Epithelial cell of esophagus (primary cell): ENCODE measurements at regions not wholly inside any gene's neighbourhood (a gene's known extent, or its start where the extent isn't known, plus 50 kb on each side); places are given as distances from the start of the nearest gene placed in this dataset.
"Not testable (repeated sequence)": the region's sequence is repeated elsewhere in the genome, so short reads cannot be mapped to it uniquely, and the experiment has no call there.

Experiments
- DNase-seq: peaks from one replicate; pipeline ENCODE4 v3.0.0; 2010; ENCODE audit warnings: low read depth
- H3K4me3 ChIP-seq: 2 replicates; pipeline ENCODE4 v1.5.1; 2011; ENCODE audit warnings: mild to moderate bottlenecking, low read length, control low read depth
- TF ChIP-seq, protein P1 (sequence below): IDR thresholded peaks from 2 replicates; pipeline ENCODE4 v1.5.1; 2011; ENCODE audit warnings: low read depth, mild to moderate bottlenecking, low read length, control low read depth, inconsistent platforms; ENCODE audit not compliant: insufficient read depth; ENCODE audit errors: missing control alignments

DNA sequence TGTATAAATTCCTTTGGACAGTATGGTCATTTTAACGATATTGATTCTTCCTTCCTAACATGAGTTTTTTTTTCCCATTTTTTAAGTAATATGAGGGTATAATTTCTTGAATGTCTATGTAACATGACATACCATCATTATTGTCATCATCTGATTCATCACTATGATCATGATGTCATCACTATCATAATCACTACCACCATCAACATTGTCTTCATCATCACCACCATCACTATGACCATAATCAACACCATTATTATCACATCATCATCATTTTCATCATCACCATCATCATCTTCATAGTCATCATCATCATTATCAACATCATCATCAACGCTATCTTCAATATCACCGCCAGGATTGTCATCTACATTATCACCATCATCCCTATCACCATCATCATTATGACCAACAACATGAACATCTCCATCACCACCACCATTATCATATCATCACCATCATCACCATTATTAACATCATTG, 1377.2 kb downstream of the CDY2B start:
- H3K4me3 ChIP-seq = no peak overlapping the region
- TF ChIP-seq, protein P1, sequence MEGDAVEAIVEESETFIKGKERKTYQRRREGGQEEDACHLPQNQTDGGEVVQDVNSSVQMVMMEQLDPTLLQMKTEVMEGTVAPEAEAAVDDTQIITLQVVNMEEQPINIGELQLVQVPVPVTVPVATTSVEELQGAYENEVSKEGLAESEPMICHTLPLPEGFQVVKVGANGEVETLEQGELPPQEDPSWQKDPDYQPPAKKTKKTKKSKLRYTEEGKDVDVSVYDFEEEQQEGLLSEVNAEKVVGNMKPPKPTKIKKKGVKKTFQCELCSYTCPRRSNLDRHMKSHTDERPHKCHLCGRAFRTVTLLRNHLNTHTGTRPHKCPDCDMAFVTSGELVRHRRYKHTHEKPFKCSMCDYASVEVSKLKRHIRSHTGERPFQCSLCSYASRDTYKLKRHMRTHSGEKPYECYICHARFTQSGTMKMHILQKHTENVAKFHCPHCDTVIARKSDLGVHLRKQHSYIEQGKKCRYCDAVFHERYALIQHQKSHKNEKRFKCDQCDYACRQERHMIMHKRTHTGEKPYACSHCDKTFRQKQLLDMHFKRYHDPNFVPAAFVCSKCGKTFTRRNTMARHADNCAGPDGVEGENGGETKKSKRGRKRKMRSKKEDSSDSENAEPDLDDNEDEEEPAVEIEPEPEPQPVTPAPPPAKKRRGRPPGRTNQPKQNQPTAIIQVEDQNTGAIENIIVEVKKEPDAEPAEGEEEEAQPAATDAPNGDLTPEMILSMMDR = no peak
- no peak for DNase-seq

DNA sequence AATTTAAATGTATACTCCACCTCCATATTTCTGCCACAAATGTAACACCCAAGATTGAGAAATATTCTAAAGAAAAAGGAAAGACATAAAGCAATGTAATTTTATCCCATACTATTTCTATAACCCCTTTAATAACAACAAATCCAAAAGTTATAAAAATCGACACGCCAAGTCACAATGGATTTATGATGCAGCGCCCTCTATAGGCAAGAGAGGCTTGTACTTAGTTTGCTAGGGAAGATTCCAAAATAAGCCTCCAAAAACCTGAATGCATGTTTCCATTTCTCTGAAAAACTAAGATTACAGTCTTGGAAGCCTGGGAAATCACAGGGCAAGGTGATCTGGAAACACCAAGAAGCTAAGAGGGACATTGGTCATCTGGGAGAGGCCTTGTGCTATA, 1389.3 kb downstream of the CDY2B start:
- DNase-seq = no peak
- TF ChIP-seq, protein P1 = peak; percentile 11
- no peak overlapping the region for H3K4me3 ChIP-seq

DNA sequence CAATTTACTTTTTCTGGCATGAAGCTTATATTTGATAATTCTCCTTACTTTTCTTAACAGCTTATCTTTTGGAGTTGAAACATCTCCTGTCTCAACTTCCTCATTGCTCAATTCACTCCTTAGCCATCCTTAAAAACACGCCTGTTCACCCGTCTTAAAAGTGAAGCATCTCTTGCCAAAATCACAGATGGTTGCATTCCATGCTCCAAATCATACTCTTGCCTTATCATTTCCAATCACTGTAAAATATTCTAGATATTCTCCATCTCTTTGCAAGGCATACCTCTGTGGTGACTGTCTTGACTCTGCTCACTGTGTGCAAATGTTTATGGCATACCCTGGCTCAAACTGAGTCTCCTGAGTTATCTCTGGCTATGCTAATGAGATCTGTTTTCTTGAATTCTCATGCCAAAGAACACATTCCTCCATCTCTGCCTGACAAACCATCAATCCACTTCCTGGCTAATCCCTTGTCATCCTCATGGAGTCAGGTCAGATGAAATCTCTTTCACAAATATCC, 1393.3 kb downstream of the CDY2B start:
- TF ChIP-seq, protein P1 = no peak
- no peak for DNase-seq
- H3K4me3 ChIP-seq = no peak overlapping the region

DNA sequence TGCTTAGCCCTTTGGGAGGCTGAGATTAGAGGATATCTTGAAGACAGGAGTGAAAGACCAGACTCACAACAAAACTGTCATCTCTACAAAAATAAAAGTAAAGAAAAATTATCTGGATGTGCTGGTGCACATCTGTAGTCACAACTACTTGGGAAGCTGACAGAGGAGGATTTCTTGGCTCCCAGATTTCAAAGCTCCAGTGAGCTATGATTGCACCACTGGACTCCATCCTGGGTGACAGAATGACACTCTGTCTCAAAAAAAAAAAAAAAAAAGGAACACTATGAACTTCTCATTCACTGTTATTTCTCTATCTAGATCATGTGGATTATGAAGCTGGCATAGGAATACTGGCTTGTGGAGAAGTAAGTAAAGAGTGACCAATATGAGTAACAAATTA, 1400.0 kb downstream of the CDY2B start:
- H3K4me3 ChIP-seq = no peak overlapping the region
- TF ChIP-seq, protein P1 = no peak
- DNase-seq = no peak

DNA sequence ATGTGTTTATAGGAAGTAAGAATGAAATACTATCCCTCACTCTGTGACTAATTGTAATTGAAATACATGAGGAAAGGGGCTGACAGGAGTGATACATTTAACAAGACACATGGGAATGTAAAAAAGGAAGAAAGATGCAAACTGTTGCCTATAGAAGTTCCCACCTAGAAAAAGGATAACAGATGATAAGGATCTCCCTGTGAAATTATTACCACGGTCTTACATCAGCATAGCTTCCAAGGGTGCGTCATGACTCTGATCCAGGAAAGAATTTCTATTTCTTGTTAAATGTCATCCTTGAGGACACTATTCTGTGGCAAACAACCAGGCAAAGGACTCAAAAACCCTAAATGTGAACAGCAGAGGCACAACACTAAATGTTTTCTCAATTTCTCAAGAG, 1406.0 kb downstream of the CDY2B start:
- DNase-seq = no peak
- TF ChIP-seq, protein P1 = no peak
- H3K4me3 ChIP-seq = no peak overlapping the region

DNA sequence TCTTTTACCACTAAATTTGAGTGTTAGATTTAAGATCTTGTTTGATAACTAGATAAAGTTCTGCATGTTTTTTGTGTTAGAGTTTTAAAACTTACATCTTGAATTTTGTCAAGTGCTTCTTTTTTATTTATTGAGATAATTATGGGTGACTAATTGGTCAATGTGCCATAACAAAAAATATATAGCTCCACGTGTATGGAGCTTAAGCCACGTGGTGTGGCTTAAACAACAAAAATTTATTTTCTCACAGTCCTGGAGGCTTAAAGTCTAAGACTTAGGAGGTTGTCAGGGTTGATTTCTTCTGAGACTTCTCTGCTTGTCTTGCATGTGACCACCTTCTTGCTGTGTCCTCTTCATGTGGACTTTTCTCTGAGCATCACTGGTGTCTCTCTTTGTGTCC, 1425.2 kb downstream of the CDY2B start:
- DNase-seq = no peak
- TF ChIP-seq, protein P1 = no peak
- H3K4me3 ChIP-seq = no peak overlapping the region

DNA sequence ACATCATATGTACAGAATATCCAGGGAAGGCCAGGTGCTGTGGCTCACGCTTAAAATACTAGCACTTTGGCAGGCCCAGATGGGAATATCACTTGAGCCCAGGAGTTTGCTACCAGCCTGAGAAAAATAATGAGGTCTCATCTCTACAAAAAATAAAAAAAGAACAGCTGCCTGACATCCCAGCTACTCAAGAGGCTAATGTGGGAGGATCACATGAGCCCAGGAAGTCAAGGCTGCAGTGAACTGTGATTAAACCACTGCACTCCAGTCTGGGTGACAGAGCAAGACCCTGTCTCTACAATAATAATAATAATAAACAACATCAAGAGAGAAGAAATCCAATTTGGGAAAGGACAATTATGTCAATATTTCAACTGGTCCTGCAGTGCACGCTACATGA, 1433.9 kb downstream of the CDY2B start:
- TF ChIP-seq, protein P1 = no peak
- DNase-seq = no peak
- no peak overlapping the region for H3K4me3 ChIP-seq

DNA sequence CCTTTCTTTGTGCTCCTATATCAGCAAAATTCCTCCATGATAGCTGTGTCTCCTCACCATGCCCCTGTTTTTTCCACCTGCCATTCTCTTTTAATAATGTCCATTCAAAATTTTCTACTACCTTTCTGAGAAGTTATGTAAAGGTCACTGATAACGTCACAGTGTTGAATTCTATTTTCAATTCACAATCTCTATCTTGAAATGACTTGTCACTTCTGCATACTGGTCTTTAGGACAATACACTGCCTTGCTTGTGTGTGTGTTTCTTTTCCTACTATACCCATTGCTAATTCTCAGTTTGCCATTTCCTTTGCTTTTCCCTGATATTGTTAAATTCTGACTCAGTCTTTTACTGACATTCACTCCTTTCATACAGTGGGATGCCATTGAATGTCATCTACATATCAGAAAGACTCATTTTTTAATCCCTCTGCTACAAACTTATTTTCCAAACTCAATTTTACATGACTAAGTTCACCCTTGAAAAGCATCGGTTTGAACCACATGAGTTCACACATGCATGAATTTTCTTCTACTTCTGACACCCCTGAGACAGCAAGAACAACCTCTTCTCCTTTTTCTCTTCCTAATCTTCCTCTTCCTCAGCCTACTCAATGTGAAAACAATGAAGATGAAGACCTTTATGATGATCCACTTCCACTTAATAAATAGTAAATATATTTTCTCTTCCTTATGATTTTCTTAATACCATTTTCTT, 1470.7 kb downstream of the CDY2B start:
- H3K4me3 ChIP-seq, DNase-seq: not testable (repeated sequence)

DNA sequence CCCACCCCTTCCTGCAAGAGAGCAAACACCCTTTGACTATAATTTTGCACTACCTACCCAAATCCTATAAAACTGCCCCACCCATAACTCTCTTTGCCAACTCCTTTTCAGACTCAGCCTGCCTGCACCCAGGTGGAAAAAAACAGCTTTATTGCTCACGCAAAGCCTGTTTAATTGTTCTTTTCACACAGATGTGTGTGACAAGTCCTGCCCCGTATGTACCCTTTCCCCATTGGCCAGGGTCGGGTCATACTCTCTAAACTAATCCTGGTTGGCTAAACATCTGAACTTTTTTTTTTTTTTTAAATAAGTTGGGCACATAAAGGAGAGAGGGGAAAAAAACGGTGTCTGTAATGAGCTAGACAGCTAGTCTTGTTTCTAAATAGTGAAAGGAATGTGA, 1500.6 kb downstream of the CDY2B start:
- not testable (repeated sequence) for DNase-seq, H3K4me3 ChIP-seq

DNA sequence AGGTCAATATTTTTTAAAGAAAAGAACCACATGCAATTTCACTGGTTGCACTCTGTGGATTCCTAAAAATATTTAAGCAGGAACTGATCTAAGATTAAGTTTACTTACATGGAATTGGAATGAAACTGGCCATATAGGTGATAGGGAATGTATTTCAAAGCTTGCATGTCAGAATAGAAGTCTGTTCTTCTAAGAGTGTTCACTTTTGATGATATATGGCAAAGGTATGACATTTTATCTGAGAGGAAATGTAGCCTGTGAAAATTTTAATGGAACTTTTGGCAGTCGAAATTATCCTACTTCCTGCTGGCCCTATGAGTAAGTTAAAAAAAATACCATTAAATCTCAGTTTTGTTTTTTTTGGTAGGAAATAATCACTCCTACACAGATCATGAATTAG, 1538.4 kb downstream of the CDY2B start:
- not testable (repeated sequence) for DNase-seq

More for the DNA sequence above, 1538.4 kb downstream of the CDY2B start:
- H3K4me3 ChIP-seq = not testable (repeated sequence)
